Endothelial cell of umbilical vein (primary cell): ENCODE measurements at regions not wholly inside any gene's neighbourhood (a gene's known extent, or its start where the extent isn't known, plus 50 kb on each side); places are given as distances from the start of the nearest gene placed in this dataset.

Experiments used
- BruUV-seq: library from RNA; stranded (reverse); fragments of 400-500 nt; replicated peaks from 2 replicates; lab custom pipeline; 2021; lab: Mats Ljungman, UMichigan
- CTCF ChIA-PET: fragments of 300-600, 350-600 bp; sonication (Branson Sonifier 250); formaldehyde crosslinking; loops from one replicate; lab custom pipeline; 2021; ENCODE audit warnings: antibody characterized with exemption, inconsistent platforms; lab: Charles Lee
- POLR2A ChIA-PET: fragments of 300-600, 350-600 bp; sonication (Branson Sonifier 250); formaldehyde crosslinking; loops from one replicate; lab custom pipeline; 2021; ENCODE audit warnings: antibody characterized with exemption, inconsistent platforms; lab: Charles Lee
- DNase-seq: peaks from one replicate; pipeline ENCODE4 v3.0.0-alpha.2; 2011; ENCODE audit warnings: low read depth, low spot score
- FAIRE-seq: peaks from 2 replicates; lab custom pipeline; 2011; peaks lifted over from hg19 to GRCh38; lab: Jason Lieb, UNC
- H2AFZ ChIP-seq: 2 replicates; pipeline ENCODE4 v1.6.0; 2012; ENCODE audit warnings: low read depth, low read length, control low read depth, inconsistent platforms
- H3K27ac ChIP-seq: 2 replicates; pipeline ENCODE4 v1.5.1; 2011; ENCODE audit warnings: low read depth, mild to moderate bottlenecking, control low read depth, low read length, moderate library complexity; ENCODE audit not compliant: insufficient read depth
- H3K27me3 ChIP-seq, 2 experiments: 2 replicates each; pipeline versions ENCODE4 v1.6.0 to v1.6.1; 2011; ENCODE audit warnings: low read length in 2 of 2, mixed read lengths in 1 of 2; ENCODE audit not compliant: control insufficient read depth in 2 of 2, insufficient read depth in 2 of 2
- H3K36me3 ChIP-seq, 2 experiments: 2 replicates in 1 of 2; 3 replicates in 1 of 2; pipeline ENCODE4 v1.5.1; 2011; ENCODE audit warnings: low read length in 2 of 2, mild to moderate bottlenecking in 1 of 2, moderate library complexity in 1 of 2; ENCODE audit not compliant: control insufficient read depth in 2 of 2, insufficient read depth in 2 of 2; ENCODE audit errors: extremely low read depth in 1 of 2
- H3K4me1 ChIP-seq: 3 replicates; pipeline ENCODE4 v1.5.1; 2011; ENCODE audit warnings: mild to moderate bottlenecking, low read length; ENCODE audit not compliant: control insufficient read depth, insufficient read depth; ENCODE audit errors: extremely low read depth
- H3K4me2 ChIP-seq: 2 replicates; pipeline ENCODE4 v1.6.1; 2011; ENCODE audit warnings: low read length, control low read depth, mixed read lengths; ENCODE audit not compliant: insufficient read depth
- H3K4me3 ChIP-seq, 3 experiments: fragments of 200-600 bp in 1 of 3; sonication (generic), shearing (Covaris generic) in 1 of 3; replicated peaks in 1 of 3; 2 replicates each; pipeline ENCODE4 v1.5.1; 2011 to 2016; ENCODE audit warnings: control low read depth in 3 of 3, low read length in 3 of 3, mild to moderate bottlenecking in 2 of 3, inconsistent platforms in 1 of 3, low read depth in 1 of 3, moderate library complexity in 1 of 3; ENCODE audit not compliant: insufficient read depth in 1 of 3
- H3K79me2 ChIP-seq: 2 replicates; pipeline ENCODE4 v1.6.0; 2012; ENCODE audit warnings: low read length, inconsistent platforms; ENCODE audit not compliant: control insufficient read depth, insufficient read depth
- H3K9ac ChIP-seq: replicated peaks from 2 replicates; pipeline ENCODE3; 2011; ENCODE audit warnings: low read length, control low read depth; ENCODE audit not compliant: insufficient read depth; ENCODE audit errors: extremely low read depth
- H3K9me1 ChIP-seq: replicated peaks from 3 replicates; pipeline ENCODE4 v1.6.0; 2011; ENCODE audit warnings: mild to moderate bottlenecking, low read length; ENCODE audit not compliant: control insufficient read depth, insufficient read depth; ENCODE audit errors: extremely low read depth
- H3K9me3 ChIP-seq: replicated peaks from 2 replicates; pipeline ENCODE4 v1.5.1; 2012; ENCODE audit warnings: low read length, inconsistent platforms; ENCODE audit not compliant: control insufficient read depth, insufficient read depth
- H4K20me1 ChIP-seq: replicated peaks from 2 replicates; pipeline ENCODE3; 2011; ENCODE audit warnings: mild to moderate bottlenecking, low read length; ENCODE audit not compliant: control insufficient read depth, insufficient read depth; ENCODE audit errors: extremely low read depth
- EZH2 ChIP-seq: IDR thresholded peaks from 2 replicates; pipeline ENCODE4 v1.6.1; 2012; ENCODE audit warnings: borderline replicate concordance, low read depth, mild to moderate bottlenecking, moderate library complexity, low read length, inconsistent platforms; ENCODE audit not compliant: severe bottlenecking
- FOS ChIP-seq: IDR thresholded peaks from 2 replicates; pipeline ENCODE4 v1.6.1; 2011; ENCODE audit warnings: mild to moderate bottlenecking, low read length, moderate library complexity, borderline replicate concordance; ENCODE audit not compliant: insufficient read depth
- GATA2 ChIP-seq: IDR thresholded peaks from 2 replicates; pipeline ENCODE4 v1.7.0; 2011; ENCODE audit warnings: low read depth, mild to moderate bottlenecking, moderate library complexity, mixed read lengths, low read length; ENCODE audit not compliant: insufficient read length, insufficient read depth
- JUN ChIP-seq: IDR thresholded peaks from 2 replicates; pipeline ENCODE4 v1.6.1; 2011; ENCODE audit warnings: borderline replicate concordance, low read depth; ENCODE audit not compliant: insufficient read length, insufficient read depth
- MYC ChIP-seq: IDR thresholded peaks from one replicate; pipeline ENCODE4 v1.6.1; 2011; ENCODE audit warnings: mild to moderate bottlenecking, low read depth, low read length
- POLR2A ChIP-seq: IDR thresholded peaks from 2 replicates; pipeline ENCODE4 v1.6.1; 2012; ENCODE audit warnings: low read depth, mild to moderate bottlenecking, control low read depth, low read length
- POLR2AphosphoS5 ChIP-seq: IDR thresholded peaks from 2 replicates; pipeline ENCODE4 v1.6.1; 2012; ENCODE audit warnings: low read depth, mild to moderate bottlenecking, control low read depth, low read length, moderate library complexity; ENCODE audit not compliant: insufficient read depth
- dilution Hi-C: fragments of 300-500 bp; cut with MboI; formaldehyde crosslinking; loops from one replicate; pipeline ENCODE4 v1.15.0; 2019; ENCODE audit warnings: low sequenced_read_pairs; ENCODE audit not compliant: extremely low pct_ligation_motif_present
- intact Hi-C: fragments of 100-400 bp; cut with micrococcal nuclease; formaldehyde crosslinking; loops from one replicate; pipeline ENCODE4 v1.10.0; 2022
- TF ChIP-seq, protein P1 (sequence below): IDR thresholded peaks from 2 replicates; pipeline ENCODE4 v1.6.1; 2011; ENCODE audit not compliant: insufficient read depth, insufficient read length
- TF ChIP-seq, protein P2 (sequence below), 2 donors: IDR thresholded peaks; 1 replicate in 1 of 2; 2 replicates in 1 of 2; pipeline ENCODE4 v1.5.1; 2011; ENCODE audit warnings: low read length in 2 of 2, mild to moderate bottlenecking in 2 of 2, moderate library complexity in 2 of 2, control low read depth in 1 of 2, inconsistent platforms in 1 of 2, low read depth in 1 of 2; ENCODE audit not compliant: insufficient read depth in 1 of 2; ENCODE audit errors: extremely low read depth in 1 of 2

DNA sequence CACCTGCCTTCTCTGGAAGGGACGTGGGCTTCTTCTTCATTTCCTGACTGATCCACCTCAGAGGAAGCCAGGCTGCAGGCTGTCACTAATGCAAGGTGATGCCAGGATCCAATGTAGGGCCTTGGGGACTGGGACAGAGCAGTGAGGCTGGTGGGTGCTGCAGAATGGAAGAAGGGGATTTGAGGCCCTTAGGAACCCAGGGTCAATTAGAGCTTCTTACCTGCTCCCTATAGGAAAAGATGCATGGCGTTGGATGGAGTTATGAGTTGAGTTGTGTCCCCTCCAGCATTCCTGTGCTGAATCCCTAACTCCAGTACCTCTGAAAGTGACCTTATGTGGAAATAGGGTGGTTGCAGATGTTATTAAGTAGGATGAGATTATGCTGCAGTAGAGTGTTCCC is 190.4 kb downstream of the MIAT start:
- Histone ChIP-seq H2AFZ (no peak overlapping the region), H3K27ac (no peak overlapping the region), H3K4me2 (no peak overlapping the region), H3K4me1 (peaks cover 3% of the 10 kb centered on the region), H3K36me3 (no peaks in the 10 kb centered on the region), H3K9me3 (no peaks in the 10 kb centered on the region), H3K27me3 (peaks cover 4 to 7% of the 10 kb centered on the region in 2 experiments), H4K20me1 (no peaks in the 10 kb centered on the region), H3K9me1 (no peaks in the 10 kb centered on the region), H3K4me3 (no peak overlapping the region), H3K9ac (no peak overlapping the region), H3K79me2 (no peaks in the 10 kb centered on the region)
- DNase-seq (no peak), FAIRE-seq (no peak)
- BruUV-seq, result no TSS peak
- POLR2A ChIA-PET, result no interaction called here
- intact Hi-C loops, result no loop called here
- TF ChIP-seq POLR2A, result no peak
- TF ChIP-seq POLR2AphosphoS5, result no peak
- TF ChIP-seq, protein P1, sequence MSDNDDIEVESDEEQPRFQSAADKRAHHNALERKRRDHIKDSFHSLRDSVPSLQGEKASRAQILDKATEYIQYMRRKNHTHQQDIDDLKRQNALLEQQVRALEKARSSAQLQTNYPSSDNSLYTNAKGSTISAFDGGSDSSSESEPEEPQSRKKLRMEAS, result no peak
- TF ChIP-seq MYC, result no peak
- TF ChIP-seq GATA2, result no peak
- TF ChIP-seq FOS, result no peak
- TF ChIP-seq, protein P2, sequence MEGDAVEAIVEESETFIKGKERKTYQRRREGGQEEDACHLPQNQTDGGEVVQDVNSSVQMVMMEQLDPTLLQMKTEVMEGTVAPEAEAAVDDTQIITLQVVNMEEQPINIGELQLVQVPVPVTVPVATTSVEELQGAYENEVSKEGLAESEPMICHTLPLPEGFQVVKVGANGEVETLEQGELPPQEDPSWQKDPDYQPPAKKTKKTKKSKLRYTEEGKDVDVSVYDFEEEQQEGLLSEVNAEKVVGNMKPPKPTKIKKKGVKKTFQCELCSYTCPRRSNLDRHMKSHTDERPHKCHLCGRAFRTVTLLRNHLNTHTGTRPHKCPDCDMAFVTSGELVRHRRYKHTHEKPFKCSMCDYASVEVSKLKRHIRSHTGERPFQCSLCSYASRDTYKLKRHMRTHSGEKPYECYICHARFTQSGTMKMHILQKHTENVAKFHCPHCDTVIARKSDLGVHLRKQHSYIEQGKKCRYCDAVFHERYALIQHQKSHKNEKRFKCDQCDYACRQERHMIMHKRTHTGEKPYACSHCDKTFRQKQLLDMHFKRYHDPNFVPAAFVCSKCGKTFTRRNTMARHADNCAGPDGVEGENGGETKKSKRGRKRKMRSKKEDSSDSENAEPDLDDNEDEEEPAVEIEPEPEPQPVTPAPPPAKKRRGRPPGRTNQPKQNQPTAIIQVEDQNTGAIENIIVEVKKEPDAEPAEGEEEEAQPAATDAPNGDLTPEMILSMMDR (IDR thresholded peaks at IDR 0.05; ENCODE audit: extremely low read depth in 1 of 2, insufficient read depth in 1 of 2, low read depth in 1 of 2, low read length in 2 of 2), result no peak
- no peak for TF ChIP-seq JUN
- TF ChIP-seq EZH2, result no peak
- dilution Hi-C loops, result no loop called here
- CTCF ChIA-PET, result no interaction called here
